ENCODE measurements at regions not wholly inside any gene's neighbourhood (a gene's known extent, or its start where the extent isn't known, plus 50 kb on each side); places are given as distances from the start of the nearest gene placed in this dataset.

GRCh38 chr20:43322851-43323250, 133.1 kb upstream of the PTPRT start:
- H3K4me2 ChIP-seq (ENCODE audit: low read depth, low read length), result no peak overlapping the region
- H3K79me2 ChIP-seq (ENCODE audit: insufficient read depth, low read length), result no peaks in the 10 kb centered on the region
- intact Hi-C loops (cut with micrococcal nuclease; ENCODE audit: unreplicated experiment) (no loop called here), in situ Hi-C loops (cut with HindIII; ENCODE audit: extremely low pct_ligation_motif_present, low pct_unique_long_range_greater_than_20kb) (no loop called here)
- no peak for FAIRE-seq
- no TSS peak for BruUV-seq (replicated peaks)
- H4K20me1 ChIP-seq (ENCODE audit: insufficient read depth, low read length), result no peaks in the 10 kb centered on the region
- CTCF ChIA-PET (ENCODE audit: low intra/inter-chr PET ratio, low total read pairs), result no interaction called here
- H3K9ac ChIP-seq (ENCODE audit: insufficient read depth, low read depth, low read length), result no peak overlapping the region
- WGBS (ENCODE audit: low lambda C conversion rate), result 7% methylated on average over 4 of the region's 4 CpGs
- H3K27ac ChIP-seq (ENCODE audit: extremely low read length, insufficient read depth, low read length), result no peak overlapping the region
- H2AFZ ChIP-seq (ENCODE audit: low read length), result no peak overlapping the region
- POLR2A ChIA-PET, result no interaction called here
- no peak for DNase-seq (ENCODE audit: low spot score)
- H3K36me3 ChIP-seq (replicated peaks in 1 of 2; ENCODE audit: control insufficient read depth in 1 of 2, insufficient read depth in 2 of 2, low read length in 2 of 2), result no peaks in the 10 kb centered on the region
- TF ChIP-seq ZSCAN22 (CRISPR knock-in tag; IDR thresholded peaks at IDR 0.05) (no peak), IKZF5 (CRISPR knock-in tag; IDR thresholded peaks at IDR 0.05) (no peak), LCORL (IDR thresholded peaks at IDR 0.05) (0 out of 2 replicates have a peak, but pooled peaks have one; percentile 37), LCORL (CRISPR knock-in tag; IDR thresholded peaks at IDR 0.05) (no peak), HOXA9 (CRISPR knock-in tag; IDR thresholded peaks at IDR 0.05; ENCODE audit: borderline replicate concordance) (no peak)
- H3K4me3 ChIP-seq (replicated peaks in 1 of 3; ENCODE audit: insufficient read depth in 1 of 3, low read depth in 2 of 3, low read length in 3 of 3), result no peak overlapping the region
- ATAC-seq, result no peak
- peaks cover 1 to 23% of the 10 kb centered on the region in 2 experiments; a peak in 4 of 5 replicates for H3K27me3 ChIP-seq (ENCODE audit: control insufficient read depth in 1 of 2, insufficient read depth in 2 of 2, low read length in 2 of 2)
- H3K9me3 ChIP-seq (ENCODE audit: low read length), result no peaks in the 10 kb centered on the region
- no peaks in the 10 kb centered on the region for H3K4me1 ChIP-seq (ENCODE audit: insufficient read depth, low read length)

- FAIRE-seq (no peak), DNase-seq (ENCODE audit: low spot score) (no peak), ATAC-seq (no peak; the same call in 2 of the 3 replicates)
- Histone ChIP-seq H3K36me3 (replicated peaks in 1 of 2; ENCODE audit: control insufficient read depth in 1 of 2, insufficient read depth in 2 of 2, low read length in 2 of 2) (no peaks in the 10 kb centered on the region), H3K4me2 (ENCODE audit: low read depth, low read length) (no peak overlapping the region), H3K79me2 (ENCODE audit: insufficient read depth, low read length) (no peaks in the 10 kb centered on the region), H2AFZ (ENCODE audit: low read length) (no peak overlapping the region), H3K27ac (ENCODE audit: extremely low read length, insufficient read depth, low read length) (no peak overlapping the region), H3K27me3 (ENCODE audit: control insufficient read depth in 1 of 2, insufficient read depth in 2 of 2, low read length in 2 of 2) (peaks cover 1 to 23% of the 10 kb centered on the region in 2 experiments; a peak in 4 of 5 replicates), H4K20me1 (ENCODE audit: insufficient read depth, low read length) (no peaks in the 10 kb centered on the region), H3K9me3 (ENCODE audit: low read length) (no peaks in the 10 kb centered on the region), H3K9ac (ENCODE audit: insufficient read depth, low read depth, low read length) (no peak overlapping the region), H3K4me1 (ENCODE audit: insufficient read depth, low read length) (no peaks in the 10 kb centered on the region), H3K4me3 (replicated peaks in 1 of 3; ENCODE audit: insufficient read depth in 1 of 3, low read depth in 2 of 3, low read length in 3 of 3) (no peak overlapping the region)
- in situ Hi-C loops (cut with HindIII; ENCODE audit: extremely low pct_ligation_motif_present, low pct_unique_long_range_greater_than_20kb) (no loop called here), intact Hi-C loops (cut with micrococcal nuclease; ENCODE audit: unreplicated experiment) (no loop called here)
- BruUV-seq (replicated peaks), result no TSS peak
- 4% methylated on average over 3 of the region's 3 CpGs for WGBS (ENCODE audit: low lambda C conversion rate)
- POLR2A ChIA-PET, result no interaction called here
- CTCF ChIA-PET (ENCODE audit: low intra/inter-chr PET ratio, low total read pairs), result no interaction called here
- TF ChIP-seq REPIN1 (CRISPR knock-in tag; IDR thresholded peaks at IDR 0.05; ENCODE audit: borderline replicate concordance, low read depth) (no peak), MIER2 (CRISPR knock-in tag; IDR thresholded peaks at IDR 0.05) (peak; percentile 69; the same call in 1 of the 2 replicates), ZNF138 (CRISPR knock-in tag; IDR thresholded peaks at IDR 0.05; ENCODE audit: low read depth) (no peak), TGIF2 (CRISPR knock-in tag; IDR thresholded peaks at IDR 0.05) (no peak), DBP (CRISPR knock-in tag; IDR thresholded peaks at IDR 0.05; ENCODE audit: not compliant biosample characterization) (no peak), ZNF558 (CRISPR knock-in tag; IDR thresholded peaks at IDR 0.05; ENCODE audit: borderline replicate concordance) (no peak), ZNF776 (CRISPR knock-in tag; IDR thresholded peaks at IDR 0.05) (no peak), KLF6 (CRISPR knock-in tag; IDR thresholded peaks at IDR 0.05) (no peak), THYN1 (CRISPR knock-in tag; IDR thresholded peaks at IDR 0.05; ENCODE audit: borderline replicate concordance, low read depth) (no peak), REST (IDR thresholded peaks at IDR 0.05; ENCODE audit: borderline replicate concordance in 1 of 2, low read depth in 1 of 2, low read length in 2 of 2) (peak; percentile 48 to 88)
Observed at GRCh38 chr20:43320536-43320935, 130.8 kb upstream of the PTPRT start.

All from HepG2 (cell line).